ENCODE measurements at regions not wholly inside any gene's neighbourhood (a gene's known extent, or its start where the extent isn't known, plus 50 kb on each side); places are given as distances from the start of the nearest gene placed in this dataset.

DNA sequence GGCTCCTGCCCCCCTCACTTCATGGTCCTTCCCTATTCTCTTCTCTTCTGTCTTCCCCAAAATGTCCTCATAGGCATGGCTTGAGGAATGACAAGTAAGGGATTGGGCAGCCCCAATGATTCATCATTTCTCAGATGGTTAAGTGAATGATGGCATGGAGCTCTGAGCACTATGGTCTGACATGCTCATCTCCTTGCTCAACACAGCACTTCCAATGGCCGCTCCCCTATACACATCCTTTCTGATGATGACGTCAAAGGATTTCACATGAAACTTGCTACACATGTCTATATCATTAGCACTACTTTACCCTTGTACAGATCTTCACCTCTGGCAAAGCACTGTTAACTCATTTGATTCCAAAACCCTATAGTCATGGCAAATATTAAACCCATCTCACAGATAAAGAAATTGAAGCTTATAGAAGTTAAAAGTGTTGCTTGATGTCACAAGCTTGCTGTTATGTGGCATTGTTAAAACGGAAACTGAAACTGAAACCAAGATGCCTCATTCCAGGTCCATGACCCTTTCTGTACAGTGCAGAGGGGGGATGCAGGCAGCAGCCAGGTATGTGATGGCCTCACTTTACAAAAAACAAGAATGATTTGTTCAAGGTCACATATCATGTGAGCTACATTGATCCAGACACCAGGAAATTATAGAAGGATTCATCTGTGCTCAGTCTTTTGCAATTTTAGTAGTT lies 90.0 kb upstream of the PLXNA4 start:
- no peak overlapping the region for H3K4me3 Mint-ChIP-seq (ENCODE audit: unreplicated experiment)
- H3K27ac Mint-ChIP-seq (ENCODE audit: unreplicated experiment): peak overlapping the region; percentile 24
- no peak for FAIRE-seq
- H3K9ac ChIP-seq (ENCODE audit: low read length): no peak overlapping the region
- TF ChIP-seq EZH2 (IDR thresholded peaks at IDR 0.05; ENCODE audit: insufficient read depth, low read length): no peak
- TF ChIP-seq, protein P1, sequence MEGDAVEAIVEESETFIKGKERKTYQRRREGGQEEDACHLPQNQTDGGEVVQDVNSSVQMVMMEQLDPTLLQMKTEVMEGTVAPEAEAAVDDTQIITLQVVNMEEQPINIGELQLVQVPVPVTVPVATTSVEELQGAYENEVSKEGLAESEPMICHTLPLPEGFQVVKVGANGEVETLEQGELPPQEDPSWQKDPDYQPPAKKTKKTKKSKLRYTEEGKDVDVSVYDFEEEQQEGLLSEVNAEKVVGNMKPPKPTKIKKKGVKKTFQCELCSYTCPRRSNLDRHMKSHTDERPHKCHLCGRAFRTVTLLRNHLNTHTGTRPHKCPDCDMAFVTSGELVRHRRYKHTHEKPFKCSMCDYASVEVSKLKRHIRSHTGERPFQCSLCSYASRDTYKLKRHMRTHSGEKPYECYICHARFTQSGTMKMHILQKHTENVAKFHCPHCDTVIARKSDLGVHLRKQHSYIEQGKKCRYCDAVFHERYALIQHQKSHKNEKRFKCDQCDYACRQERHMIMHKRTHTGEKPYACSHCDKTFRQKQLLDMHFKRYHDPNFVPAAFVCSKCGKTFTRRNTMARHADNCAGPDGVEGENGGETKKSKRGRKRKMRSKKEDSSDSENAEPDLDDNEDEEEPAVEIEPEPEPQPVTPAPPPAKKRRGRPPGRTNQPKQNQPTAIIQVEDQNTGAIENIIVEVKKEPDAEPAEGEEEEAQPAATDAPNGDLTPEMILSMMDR (IDR thresholded peaks at IDR 0.05; ENCODE audit: insufficient read depth, low read depth, low read length): no peak
- no peaks in the 10 kb centered on the region for H3K4me1 ChIP-seq (ENCODE audit: insufficient read depth, low read length)
- H3K36me3 Mint-ChIP-seq (ENCODE audit: low read depth, unreplicated experiment): peaks cover 4% of the 10 kb centered on the region
- H3K4me3 ChIP-seq (ENCODE audit: insufficient read depth, low read depth, low read length): no peak overlapping the region
- H3K27ac ChIP-seq (ENCODE audit: low read depth, low read length): no peak overlapping the region
- H3K27me3 ChIP-seq (ENCODE audit: insufficient read depth, low read length): no peaks in the 10 kb centered on the region
- H3K79me2 ChIP-seq (ENCODE audit: insufficient read depth, low read length): no peaks in the 10 kb centered on the region
- no peaks in the 10 kb centered on the region for H3K9me3 ChIP-seq (ENCODE audit: insufficient read depth, low read depth, low read length)
- H3K4me1 Mint-ChIP-seq (ENCODE audit: low read depth, unreplicated experiment): peaks cover 8% of the 10 kb centered on the region
- DNase-seq (ENCODE audit: low read depth): no peak
- peak overlapping the region; percentile 4 for H3K4me2 ChIP-seq (ENCODE audit: low read length)
- no peaks in the 10 kb centered on the region for H4K20me1 ChIP-seq (ENCODE audit: insufficient read depth, low read length)
- H3K9me3 Mint-ChIP-seq (ENCODE audit: unreplicated experiment): peaks cover 1% of the 10 kb centered on the region
- peak overlapping the region; percentile 10 for H2AFZ ChIP-seq (ENCODE audit: low read depth, low read length)
- no peaks in the 10 kb centered on the region for H3K36me3 ChIP-seq (ENCODE audit: insufficient read depth, low read length)
- peaks cover 10% of the 10 kb centered on the region for H3K27me3 Mint-ChIP-seq (ENCODE audit: low read depth, unreplicated experiment)

DNA sequence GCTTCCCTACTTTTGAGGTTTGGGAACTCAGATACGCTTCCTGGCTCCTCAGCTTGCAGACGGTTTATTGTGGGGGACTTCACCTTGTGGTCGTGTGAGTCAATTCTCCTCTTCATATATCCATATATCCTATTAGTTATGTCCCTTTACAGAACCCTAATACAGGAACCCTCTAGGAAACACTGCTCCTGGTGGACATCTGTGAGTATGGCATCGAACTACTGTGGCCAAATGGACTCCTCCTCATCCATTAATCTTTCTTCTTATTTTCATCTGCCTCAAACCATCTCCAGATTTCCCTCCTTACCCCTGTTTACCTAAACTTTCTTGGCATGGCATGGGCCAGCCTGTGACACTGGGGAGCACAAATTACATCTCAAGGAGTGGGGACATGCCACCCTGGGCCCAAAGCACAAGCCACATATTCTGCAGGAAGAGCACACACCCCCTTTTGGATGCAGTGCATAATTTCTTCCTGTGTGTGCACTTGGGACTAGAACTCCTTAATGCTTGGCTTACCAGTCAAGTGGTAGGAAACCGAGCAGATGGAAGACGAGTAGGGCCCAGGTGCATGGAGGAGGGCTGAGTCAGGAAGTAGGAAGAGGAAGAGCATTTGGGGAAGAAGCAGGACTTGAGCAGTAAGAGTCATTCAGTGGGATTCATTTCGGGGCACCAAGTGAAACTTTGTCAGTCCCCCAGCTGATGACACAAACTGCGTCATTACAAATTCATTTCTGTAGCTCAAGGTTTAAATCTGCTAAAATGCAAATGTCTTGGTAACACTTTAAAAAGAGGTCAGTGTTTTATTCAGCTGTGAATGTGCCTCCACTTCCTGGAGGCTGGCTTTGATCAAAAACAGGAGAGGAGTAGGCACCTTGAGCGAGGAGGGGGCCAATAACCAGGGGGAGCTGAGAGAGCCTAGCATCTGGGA lies 80.8 kb upstream of the PLXNA4 start:
- FAIRE-seq (no peak), DNase-seq (ENCODE audit: low read depth) (no peak)
- no peak for TF ChIP-seq EZH2 (IDR thresholded peaks at IDR 0.05; ENCODE audit: insufficient read depth, low read length)
- TF ChIP-seq, protein P1 (IDR thresholded peaks at IDR 0.05; ENCODE audit: insufficient read depth, low read depth, low read length): peak; percentile 63
- no peaks in the 10 kb centered on the region for H3K79me2 ChIP-seq (ENCODE audit: insufficient read depth, low read length)
- H3K4me1 ChIP-seq (ENCODE audit: insufficient read depth, low read length): peaks cover 9% of the 10 kb centered on the region
- Mint-ChIP-seq H3K4me1 (ENCODE audit: low read depth, unreplicated experiment) (peaks cover 9% of the 10 kb centered on the region), H3K27me3 (ENCODE audit: low read depth, unreplicated experiment) (peaks cover 16% of the 10 kb centered on the region), H3K27ac (ENCODE audit: unreplicated experiment) (no peak overlapping the region), H3K4me3 (ENCODE audit: unreplicated experiment) (no peak overlapping the region), H3K36me3 (ENCODE audit: low read depth, unreplicated experiment) (no peaks in the 10 kb centered on the region), H3K9me3 (ENCODE audit: unreplicated experiment) (peaks cover 2% of the 10 kb centered on the region)
- H3K9me3 ChIP-seq (ENCODE audit: insufficient read depth, low read depth, low read length): no peaks in the 10 kb centered on the region
- no peaks in the 10 kb centered on the region for H3K27me3 ChIP-seq (ENCODE audit: insufficient read depth, low read length)
- no peak overlapping the region for H3K4me2 ChIP-seq (ENCODE audit: low read length)
- no peak overlapping the region for H3K9ac ChIP-seq (ENCODE audit: low read length)
- no peak overlapping the region for H2AFZ ChIP-seq (ENCODE audit: low read depth, low read length)
- H4K20me1 ChIP-seq (ENCODE audit: insufficient read depth, low read length): no peaks in the 10 kb centered on the region
- no peaks in the 10 kb centered on the region for H3K36me3 ChIP-seq (ENCODE audit: insufficient read depth, low read length)
- H3K4me3 ChIP-seq (ENCODE audit: insufficient read depth, low read depth, low read length): no peak overlapping the region
- H3K27ac ChIP-seq (ENCODE audit: low read depth, low read length): no peak overlapping the region

Data from astrocyte (in vitro differentiated cells and primary cell).